ENCODE measurements at regions not wholly inside any gene's neighbourhood (a gene's known extent, or its start where the extent isn't known, plus 50 kb on each side); places are given as distances from the start of the nearest gene placed in this dataset.

GRCh38 chr3:59423707-59424106, 373.9 kb upstream of the CFAP20DC start:
- TF ChIP-seq CTCF (IDR thresholded peaks at IDR 0.05) (no peak), POLR2A (IDR thresholded peaks at IDR 0.05) (no peak), POLR2AphosphoS5 (IDR thresholded peaks at IDR 0.05) (no peak)
